ENCODE measurements at regions not wholly inside any gene's neighbourhood (a gene's known extent, or its start where the extent isn't known, plus 50 kb on each side); places are given as distances from the start of the nearest gene placed in this dataset.

GRCh38 chr2:60628615-60629304 is 75.3 kb upstream of the BCL11A start:
- H3K4me3 Mint-ChIP-seq (ENCODE audit: unreplicated experiment): no peak overlapping the region
- DNase-seq (ENCODE audit: low spot score): no peak
- no peaks in the 10 kb centered on the region for H3K4me1 Mint-ChIP-seq (ENCODE audit: low read depth)
- no peaks in the 10 kb centered on the region for H3K36me3 Mint-ChIP-seq (ENCODE audit: low read depth)
- H3K27me3 Mint-ChIP-seq (ENCODE audit: low read depth): peaks cover 54% of the 10 kb centered on the region
- H3K27ac Mint-ChIP-seq (ENCODE audit: unreplicated experiment): no peak overlapping the region
- no peak for TF ChIP-seq CTCF (IDR thresholded peaks at IDR 0.05)
- H3K9me3 Mint-ChIP-seq (ENCODE audit: low read depth): no peaks in the 10 kb centered on the region

GRCh38 chr2:60629305-60629662 is 75.8 kb upstream of the BCL11A start:
- H3K4me3 Mint-ChIP-seq (ENCODE audit: unreplicated experiment): no peak overlapping the region
- peaks cover 54% of the 10 kb centered on the region for H3K27me3 Mint-ChIP-seq (ENCODE audit: low read depth)
- H3K4me1 Mint-ChIP-seq (ENCODE audit: low read depth): no peaks in the 10 kb centered on the region
- H3K9me3 Mint-ChIP-seq (ENCODE audit: low read depth): no peaks in the 10 kb centered on the region
- no peak overlapping the region for H3K27ac Mint-ChIP-seq (ENCODE audit: unreplicated experiment)
- no peak for DNase-seq (ENCODE audit: low spot score)
- no peaks in the 10 kb centered on the region for H3K36me3 Mint-ChIP-seq (ENCODE audit: low read depth)
- no peak for TF ChIP-seq CTCF (IDR thresholded peaks at IDR 0.05)

GRCh38 chr2:60629801-60630385 is 76.4 kb upstream of the BCL11A start:
- TF ChIP-seq CTCF (IDR thresholded peaks at IDR 0.05): no peak
- Mint-ChIP-seq H3K27ac (ENCODE audit: unreplicated experiment) (no peak overlapping the region), H3K9me3 (ENCODE audit: low read depth) (no peaks in the 10 kb centered on the region), H3K4me3 (ENCODE audit: unreplicated experiment) (no peak overlapping the region), H3K36me3 (ENCODE audit: low read depth) (no peaks in the 10 kb centered on the region), H3K4me1 (ENCODE audit: low read depth) (no peaks in the 10 kb centered on the region), H3K27me3 (ENCODE audit: low read depth) (peaks cover 55% of the 10 kb centered on the region)
- DNase-seq (ENCODE audit: low spot score): no peak

- DNase-seq (ENCODE audit: low spot score): no peak
- Mint-ChIP-seq H3K4me3 (ENCODE audit: unreplicated experiment) (no peak overlapping the region), H3K36me3 (ENCODE audit: low read depth) (no peaks in the 10 kb centered on the region), H3K27ac (ENCODE audit: unreplicated experiment) (no peak overlapping the region), H3K4me1 (ENCODE audit: low read depth) (no peaks in the 10 kb centered on the region), H3K9me3 (ENCODE audit: low read depth) (peaks cover 5% of the 10 kb centered on the region), H3K27me3 (ENCODE audit: low read depth) (peaks cover 36% of the 10 kb centered on the region)
- no peak for TF ChIP-seq CTCF (IDR thresholded peaks at IDR 0.05)
These were observed 80.2 kb upstream of the BCL11A start for GRCh38 chr2:60633615-60634014.

- TF ChIP-seq CTCF (IDR thresholded peaks at IDR 0.05): no peak
- no peak overlapping the region for H3K4me3 Mint-ChIP-seq (ENCODE audit: unreplicated experiment)
- no peaks in the 10 kb centered on the region for H3K4me1 Mint-ChIP-seq (ENCODE audit: low read depth)
- peaks cover 31% of the 10 kb centered on the region for H3K27me3 Mint-ChIP-seq (ENCODE audit: low read depth)
- H3K27ac Mint-ChIP-seq (ENCODE audit: unreplicated experiment): no peak overlapping the region
- DNase-seq (ENCODE audit: low spot score): no peak
- no peaks in the 10 kb centered on the region for H3K36me3 Mint-ChIP-seq (ENCODE audit: low read depth)
- H3K9me3 Mint-ChIP-seq (ENCODE audit: low read depth): peaks cover 5% of the 10 kb centered on the region
These were observed 81.0 kb upstream of the BCL11A start for GRCh38 chr2:60634438-60634837.
